Spleen (tissue), 7 donors: ENCODE measurements at regions not wholly inside any gene's neighbourhood (a gene's known extent, or its start where the extent isn't known, plus 50 kb on each side); places are given as distances from the start of the nearest gene placed in this dataset.

Experiments used
- CTCF ChIP-seq, 11 experiments: fragments of 200-600 bp in 7 of 11; fragments of 450-650 bp in 4 of 11; sonication (generic) in 4 of 11; IDR thresholded peaks in 8 of 11; conservative IDR thresholded peaks in 3 of 11; 1 replicate in 7 of 11; 2 replicates in 4 of 11; pipeline versions ENCODE4 v1.4.0 to v1.8.0; 2016 to 2021; ENCODE audit warnings: antibody characterized with exemption in 11 of 11, inconsistent platforms in 4 of 11, mild to moderate bottlenecking in 1 of 11
- POLR2A ChIP-seq, 3 donors: fragments of 450-650 bp; IDR thresholded peaks; one replicate each; pipeline ENCODE4 v1.5.1; 2017; ENCODE audit warnings: antibody characterized with exemption in 3 of 3, mild to moderate bottlenecking in 1 of 3
- donor health status: DM: no; HTN: no; CAD: no; lungs with moderate emphysema.
- donor health status: DM: no; HTN: no; CAD: no.
- donor health status: DM: no; HTN: no; CAD: no.

GRCh38 chr7:124403587-124403986, 362.0 kb downstream of the GPR37 start:
- TF ChIP-seq CTCF (IDR thresholded peaks at IDR 0.05 in 8 of 11, conservative IDR thresholded peaks at IDR 0.05 in 3 of 11) = no peak
- TF ChIP-seq POLR2A (IDR thresholded peaks at IDR 0.05) = no peak
